ENCODE measurements at regions not wholly inside any gene's neighbourhood (a gene's known extent, or its start where the extent isn't known, plus 50 kb on each side); places are given as distances from the start of the nearest gene placed in this dataset.

DNA sequence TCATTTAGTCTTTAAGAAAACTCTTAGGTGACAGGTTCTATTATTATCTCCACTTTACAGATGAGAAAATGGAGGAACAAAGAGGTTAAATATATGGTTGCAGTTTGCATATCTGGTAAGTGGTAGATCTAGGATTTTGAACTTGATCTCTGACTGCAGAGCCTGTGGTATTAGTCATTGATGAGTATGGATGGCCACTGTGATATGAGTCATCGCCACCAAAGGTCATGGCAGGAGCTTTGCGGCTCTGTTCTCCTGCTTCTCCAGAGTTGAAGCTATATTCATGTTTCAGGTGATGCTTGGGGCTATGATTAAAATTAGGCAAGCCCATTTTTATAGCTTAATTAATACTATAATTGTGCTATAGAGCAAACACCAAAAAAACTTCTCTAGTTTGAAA lies 306.2 kb upstream of the DPPA4 start:
- TF ChIP-seq, protein P1, sequence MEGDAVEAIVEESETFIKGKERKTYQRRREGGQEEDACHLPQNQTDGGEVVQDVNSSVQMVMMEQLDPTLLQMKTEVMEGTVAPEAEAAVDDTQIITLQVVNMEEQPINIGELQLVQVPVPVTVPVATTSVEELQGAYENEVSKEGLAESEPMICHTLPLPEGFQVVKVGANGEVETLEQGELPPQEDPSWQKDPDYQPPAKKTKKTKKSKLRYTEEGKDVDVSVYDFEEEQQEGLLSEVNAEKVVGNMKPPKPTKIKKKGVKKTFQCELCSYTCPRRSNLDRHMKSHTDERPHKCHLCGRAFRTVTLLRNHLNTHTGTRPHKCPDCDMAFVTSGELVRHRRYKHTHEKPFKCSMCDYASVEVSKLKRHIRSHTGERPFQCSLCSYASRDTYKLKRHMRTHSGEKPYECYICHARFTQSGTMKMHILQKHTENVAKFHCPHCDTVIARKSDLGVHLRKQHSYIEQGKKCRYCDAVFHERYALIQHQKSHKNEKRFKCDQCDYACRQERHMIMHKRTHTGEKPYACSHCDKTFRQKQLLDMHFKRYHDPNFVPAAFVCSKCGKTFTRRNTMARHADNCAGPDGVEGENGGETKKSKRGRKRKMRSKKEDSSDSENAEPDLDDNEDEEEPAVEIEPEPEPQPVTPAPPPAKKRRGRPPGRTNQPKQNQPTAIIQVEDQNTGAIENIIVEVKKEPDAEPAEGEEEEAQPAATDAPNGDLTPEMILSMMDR (IDR thresholded peaks at IDR 0.05), result no peak
- TF ChIP-seq POLR2A (IDR thresholded peaks at IDR 0.05) (no peak), POLR2AphosphoS5 (IDR thresholded peaks at IDR 0.05) (no peak)
